ENCODE measurements at regions not wholly inside any gene's neighbourhood (a gene's known extent, or its start where the extent isn't known, plus 50 kb on each side); places are given as distances from the start of the nearest gene placed in this dataset.

- Histone ChIP-seq H4K20me1 (replicated peaks; ENCODE audit: control insufficient read depth, extremely low read depth, insufficient read depth, low read length) (no peaks in the 10 kb centered on the region), H3K4me3 (replicated peaks in 1 of 3; ENCODE audit: insufficient read depth in 1 of 3, low read depth in 1 of 3, low read length in 3 of 3) (no peak overlapping the region), H3K27me3 (ENCODE audit: control insufficient read depth in 2 of 2, insufficient read depth in 2 of 2, low read length in 2 of 2) (no peaks in the 10 kb centered on the region), H2AFZ (ENCODE audit: low read depth, low read length) (no peak overlapping the region), H3K9me1 (replicated peaks; ENCODE audit: control insufficient read depth, extremely low read depth, insufficient read depth, low read length) (no peaks in the 10 kb centered on the region), H3K4me2 (ENCODE audit: insufficient read depth, low read length) (no peak overlapping the region), H3K79me2 (ENCODE audit: control insufficient read depth, insufficient read depth, low read length) (no peaks in the 10 kb centered on the region), H3K9me3 (replicated peaks; ENCODE audit: control insufficient read depth, insufficient read depth, low read length) (no peaks in the 10 kb centered on the region), H3K27ac (ENCODE audit: insufficient read depth, low read depth, low read length) (no peak overlapping the region), H3K9ac (replicated peaks; ENCODE audit: extremely low read depth, insufficient read depth, low read length) (no peak overlapping the region), H3K4me1 (ENCODE audit: control insufficient read depth, extremely low read depth, insufficient read depth, low read length) (no peaks in the 10 kb centered on the region), H3K36me3 (ENCODE audit: control insufficient read depth in 2 of 2, extremely low read depth in 1 of 2, insufficient read depth in 2 of 2, low read length in 2 of 2) (no peaks in the 10 kb centered on the region)
- CTCF ChIA-PET: no interaction called here
- no TSS peak for BruUV-seq (replicated peaks)
- POLR2A ChIA-PET: no interaction called here
- FAIRE-seq (no peak), DNase-seq (ENCODE audit: low read depth, low spot score) (no peak)
- TF ChIP-seq CTCF (IDR thresholded peaks at IDR 0.05; ENCODE audit: extremely low read depth in 1 of 2, insufficient read depth in 1 of 2, low read depth in 1 of 2, low read length in 2 of 2) (no peak), GATA2 (IDR thresholded peaks at IDR 0.05; ENCODE audit: insufficient read depth, insufficient read length, low read depth, low read length) (no peak), EZH2 (IDR thresholded peaks at IDR 0.05; ENCODE audit: borderline replicate concordance, low read depth, low read length, severe bottlenecking) (no peak), FOS (IDR thresholded peaks at IDR 0.05; ENCODE audit: borderline replicate concordance, insufficient read depth, low read length) (no peak), MYC (IDR thresholded peaks at IDR 0.05; ENCODE audit: low read depth, low read length) (no peak), POLR2A (IDR thresholded peaks at IDR 0.05; ENCODE audit: low read depth, low read length) (no peak), POLR2AphosphoS5 (IDR thresholded peaks at IDR 0.05; ENCODE audit: insufficient read depth, low read depth, low read length) (no peak), JUN (IDR thresholded peaks at IDR 0.05; ENCODE audit: borderline replicate concordance, insufficient read depth, insufficient read length, low read depth) (no peak), MAX (IDR thresholded peaks at IDR 0.05; ENCODE audit: insufficient read depth, insufficient read length) (no peak)
- dilution Hi-C loops (cut with MboI; ENCODE audit: extremely low pct_ligation_motif_present, low sequenced_read_pairs): no loop called here
- intact Hi-C loops (cut with micrococcal nuclease): no loop called here
Measured at GRCh38 chr18:46370898-46371297, 266.7 kb downstream of the HAUS1 start.
